Trophoblast cell (in vitro differentiated cells and primary cell): ENCODE measurements at regions not wholly inside any gene's neighbourhood (a gene's known extent, or its start where the extent isn't known, plus 50 kb on each side); places are given as distances from the start of the nearest gene placed in this dataset.

ENCODE experiments used
- DNase-seq, 2 donors: peaks; one replicate each; pipeline ENCODE4 v3.0.0-alpha.2; 2016
- H2AFZ ChIP-seq: 2 replicates; pipeline ENCODE4 v1.6.1; 2013; ENCODE audit warnings: low read length, moderate library complexity, mild to moderate bottlenecking; ENCODE audit not compliant: insufficient read depth, poor library complexity
- H2AK5ac ChIP-seq: 2 replicates; pipeline ENCODE4 v1.6.1; 2013; ENCODE audit warnings: mild to moderate bottlenecking, low read length
- H2BK120ac ChIP-seq: 2 replicates; pipeline ENCODE4 v1.6.1; 2013; ENCODE audit warnings: low read length, mild to moderate bottlenecking, moderate library complexity; ENCODE audit not compliant: insufficient read depth, poor library complexity
- H2BK12ac ChIP-seq: 2 replicates; pipeline ENCODE4 v1.6.1; 2013; ENCODE audit warnings: mild to moderate bottlenecking, low read length, moderate library complexity
- H2BK5ac ChIP-seq: 2 replicates; pipeline ENCODE4 v1.6.1; 2013; ENCODE audit warnings: low read length, low read depth, moderate library complexity, mild to moderate bottlenecking; ENCODE audit not compliant: poor library complexity
- H3K14ac ChIP-seq: 2 replicates; pipeline ENCODE4 v1.6.1; 2013; ENCODE audit warnings: mild to moderate bottlenecking, low read length
- H3K18ac ChIP-seq: 2 replicates; pipeline ENCODE4 v1.6.1; 2013; ENCODE audit warnings: mild to moderate bottlenecking, low read length
- H3K23ac ChIP-seq: 2 replicates; pipeline ENCODE4 v1.6.1; 2013; ENCODE audit warnings: low read length
- H3K27ac ChIP-seq: 2 replicates; pipeline ENCODE4 v1.5.1; 2013; ENCODE audit warnings: low read depth, mild to moderate bottlenecking, inconsistent platforms, low read length, moderate library complexity
- H3K27me3 ChIP-seq: 2 replicates; pipeline ENCODE4 v1.6.1; 2013; ENCODE audit warnings: inconsistent platforms, mild to moderate bottlenecking, low read length, moderate library complexity; ENCODE audit not compliant: insufficient read depth
- H3K36me3 ChIP-seq, 2 experiments: 1 replicate in 1 of 2; 2 replicates in 1 of 2; pipeline ENCODE4 v1.6.1; 2013; ENCODE audit warnings: low read length in 2 of 2, mild to moderate bottlenecking in 2 of 2, moderate library complexity in 1 of 2; ENCODE audit not compliant: insufficient read depth in 2 of 2, control insufficient read depth in 1 of 2
- H3K4ac ChIP-seq: 2 replicates; pipeline ENCODE4 v1.6.1; 2013; ENCODE audit warnings: low read depth, mild to moderate bottlenecking, low read length, moderate library complexity
- H3K4me1 ChIP-seq, 2 experiments: 1 replicate in 1 of 2; 2 replicates in 1 of 2; pipeline ENCODE4 v1.6.1; 2013; ENCODE audit warnings: low read length in 2 of 2, mild to moderate bottlenecking in 2 of 2, moderate library complexity in 1 of 2; ENCODE audit not compliant: insufficient read depth in 2 of 2, control insufficient read depth in 1 of 2
- H3K4me2 ChIP-seq: 2 replicates; pipeline ENCODE4 v1.6.1; 2013; ENCODE audit warnings: inconsistent platforms, mild to moderate bottlenecking, low read length, moderate library complexity
- H3K4me3 ChIP-seq: 2 replicates; pipeline ENCODE4 v1.5.1; 2013; ENCODE audit warnings: mild to moderate bottlenecking, low read depth, low read length, inconsistent platforms
- H3K79me1 ChIP-seq: one replicate; pipeline ENCODE4 v1.6.1; 2013; ENCODE audit warnings: low read length
- H3K79me2 ChIP-seq: 2 replicates; pipeline ENCODE4 v1.6.1; 2013; ENCODE audit warnings: low read length, mild to moderate bottlenecking; ENCODE audit not compliant: control insufficient read depth, insufficient read depth, poor library complexity
- H3K9ac ChIP-seq: 2 replicates; pipeline ENCODE4 v1.6.1; 2013; ENCODE audit warnings: mild to moderate bottlenecking, low read length
- H3K9me3 ChIP-seq: 2 replicates; pipeline ENCODE4 v1.6.1; 2013; ENCODE audit warnings: low read depth, mild to moderate bottlenecking, control low read depth, inconsistent platforms, low read length; ENCODE audit not compliant: insufficient read depth
- H4K12ac ChIP-seq: 2 replicates; pipeline ENCODE4 v1.6.1; 2013; ENCODE audit warnings: low read depth, mild to moderate bottlenecking, low read length, moderate library complexity
- H4K8ac ChIP-seq: 2 replicates; pipeline ENCODE4 v1.6.1; 2013; ENCODE audit warnings: low read depth, mild to moderate bottlenecking, low read length, moderate library complexity
- H4K91ac ChIP-seq: one replicate; pipeline ENCODE4 v1.6.1; 2013; ENCODE audit warnings: low read depth, mild to moderate bottlenecking, low read length, moderate library complexity
- WGBS: extraction: QIAGEN DNeasy Blood & Tissue Kit; methylation state at CpG from one replicate; pipeline ENCODE4 v1.1.7; 2013; ENCODE audit warnings: missing lambda C conversion rate; ENCODE audit not compliant: insufficient read length, insufficient coverage; ENCODE audit errors: extremely low coverage; 5-methylcytosine and 5-hydroxymethylcytosine counted together

GRCh38 chr11:37087650-37088572, 489.9 kb upstream of the RAG2 start:
- Histone ChIP-seq H3K18ac (no peak overlapping the region), H3K27ac (no peak overlapping the region), H4K8ac (no peak overlapping the region), H3K36me3 (no peaks in the 10 kb centered on the region), H3K4me1 (no peaks in the 10 kb centered on the region), H3K27me3 (no peaks in the 10 kb centered on the region), H2AFZ (no peak overlapping the region), H2AK5ac (no peak overlapping the region), H3K9me3 (no peaks in the 10 kb centered on the region), H3K4me2 (no peak overlapping the region), H3K9ac (no peak overlapping the region), H3K4me3 (no peak overlapping the region), H3K4ac (no peak overlapping the region), H4K91ac (no peak overlapping the region), H3K79me1 (no peaks in the 10 kb centered on the region), H3K23ac (no peak overlapping the region), H3K79me2 (no peaks in the 10 kb centered on the region), H4K12ac (no peak overlapping the region), H2BK5ac (no peak overlapping the region), H2BK12ac (no peak overlapping the region), H2BK120ac (no peak overlapping the region), H3K14ac (no peak overlapping the region)
- no CpG with 5 or more reads among the region's 6 CpGs for WGBS
- DNase-seq = no peak

- Histone ChIP-seq H3K79me2 (no peaks in the 10 kb centered on the region), H2BK5ac (no peak overlapping the region), H3K27me3 (no peaks in the 10 kb centered on the region), H3K9me3 (no peaks in the 10 kb centered on the region), H4K8ac (no peak overlapping the region), H2AFZ (no peak overlapping the region), H3K27ac (no peak overlapping the region), H2BK120ac (no peak overlapping the region), H3K79me1 (no peaks in the 10 kb centered on the region), H4K91ac (no peak overlapping the region), H3K4ac (no peak overlapping the region), H3K9ac (no peak overlapping the region), H3K23ac (no peak overlapping the region), H3K4me2 (no peak overlapping the region), H3K14ac (no peak overlapping the region), H3K36me3 (no peaks in the 10 kb centered on the region), H4K12ac (no peak overlapping the region), H3K4me1 (no peaks in the 10 kb centered on the region), H2BK12ac (no peak overlapping the region), H2AK5ac (no peak overlapping the region), H3K18ac (no peak overlapping the region), H3K4me3 (no peak overlapping the region)
- DNase-seq = no peak
- no CpG with 5 or more reads among the region's 2 CpGs for WGBS
Observed at GRCh38 chr11:37078521-37078920, 480.5 kb upstream of the RAG2 start.

- Histone ChIP-seq H3K4me2 (no peak overlapping the region), H2AK5ac (no peak overlapping the region), H4K8ac (no peak overlapping the region), H2AFZ (no peak overlapping the region), H3K9ac (no peak overlapping the region), H3K14ac (no peak overlapping the region), H3K4ac (no peak overlapping the region), H2BK12ac (no peak overlapping the region), H3K36me3 (no peaks in the 10 kb centered on the region), H3K4me3 (no peak overlapping the region), H3K4me1 (no peaks in the 10 kb centered on the region), H4K12ac (no peak overlapping the region), H3K18ac (no peak overlapping the region), H3K79me1 (no peaks in the 10 kb centered on the region), H2BK120ac (no peak overlapping the region), H3K79me2 (no peaks in the 10 kb centered on the region), H3K27ac (no peak overlapping the region), H3K9me3 (no peaks in the 10 kb centered on the region), H4K91ac (no peak overlapping the region), H3K27me3 (no peaks in the 10 kb centered on the region), H3K23ac (no peak overlapping the region), H2BK5ac (no peak overlapping the region)
- WGBS = no CpG with 5 or more reads among the region's 1 CpG
- no peak for DNase-seq
Observed at GRCh38 chr11:37076866-37077265, 478.8 kb upstream of the RAG2 start.

- Histone ChIP-seq H4K8ac (no peak overlapping the region), H4K12ac (no peak overlapping the region), H2BK12ac (no peak overlapping the region), H3K4me2 (no peak overlapping the region), H3K9me3 (no peaks in the 10 kb centered on the region), H4K91ac (no peak overlapping the region), H3K4ac (no peak overlapping the region), H3K4me3 (no peak overlapping the region), H3K27ac (no peak overlapping the region), H3K18ac (no peak overlapping the region), H2AFZ (no peak overlapping the region), H3K4me1 (no peaks in the 10 kb centered on the region), H2BK5ac (no peak overlapping the region), H3K79me2 (no peaks in the 10 kb centered on the region), H3K27me3 (no peaks in the 10 kb centered on the region), H2BK120ac (no peak overlapping the region), H3K14ac (no peak overlapping the region), H2AK5ac (no peak overlapping the region), H3K9ac (no peak overlapping the region), H3K23ac (no peak overlapping the region), H3K36me3 (no peaks in the 10 kb centered on the region), H3K79me1 (no peaks in the 10 kb centered on the region)
- no CpG with 5 or more reads among the region's 1 CpG for WGBS
- DNase-seq = no peak
Observed at GRCh38 chr11:37072538-37073055, 474.6 kb upstream of the RAG2 start.
